ENCODE measurements at regions not wholly inside any gene's neighbourhood (a gene's known extent, or its start where the extent isn't known, plus 50 kb on each side); places are given as distances from the start of the nearest gene placed in this dataset.

DNA sequence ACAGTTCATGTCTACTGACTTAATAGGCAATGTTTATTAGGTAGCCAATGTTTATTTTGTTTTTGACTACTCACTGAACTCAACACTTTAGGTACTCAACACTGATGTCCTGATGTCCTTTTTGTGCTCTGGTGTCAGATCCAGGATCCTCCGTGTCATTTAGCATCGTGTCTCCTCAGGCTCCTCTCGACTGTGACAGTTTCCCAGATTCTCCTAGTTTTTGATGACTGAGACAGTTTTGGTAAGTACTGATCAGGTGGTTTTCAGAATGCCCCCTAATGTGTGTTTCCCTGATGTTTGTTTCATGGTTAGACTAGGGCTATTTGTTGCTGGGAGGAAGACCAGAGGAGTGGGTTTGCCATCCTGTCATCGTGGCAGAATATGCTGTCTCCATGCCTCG lies 719.7 kb upstream of the SOX11 start:
- TF ChIP-seq, protein P1, sequence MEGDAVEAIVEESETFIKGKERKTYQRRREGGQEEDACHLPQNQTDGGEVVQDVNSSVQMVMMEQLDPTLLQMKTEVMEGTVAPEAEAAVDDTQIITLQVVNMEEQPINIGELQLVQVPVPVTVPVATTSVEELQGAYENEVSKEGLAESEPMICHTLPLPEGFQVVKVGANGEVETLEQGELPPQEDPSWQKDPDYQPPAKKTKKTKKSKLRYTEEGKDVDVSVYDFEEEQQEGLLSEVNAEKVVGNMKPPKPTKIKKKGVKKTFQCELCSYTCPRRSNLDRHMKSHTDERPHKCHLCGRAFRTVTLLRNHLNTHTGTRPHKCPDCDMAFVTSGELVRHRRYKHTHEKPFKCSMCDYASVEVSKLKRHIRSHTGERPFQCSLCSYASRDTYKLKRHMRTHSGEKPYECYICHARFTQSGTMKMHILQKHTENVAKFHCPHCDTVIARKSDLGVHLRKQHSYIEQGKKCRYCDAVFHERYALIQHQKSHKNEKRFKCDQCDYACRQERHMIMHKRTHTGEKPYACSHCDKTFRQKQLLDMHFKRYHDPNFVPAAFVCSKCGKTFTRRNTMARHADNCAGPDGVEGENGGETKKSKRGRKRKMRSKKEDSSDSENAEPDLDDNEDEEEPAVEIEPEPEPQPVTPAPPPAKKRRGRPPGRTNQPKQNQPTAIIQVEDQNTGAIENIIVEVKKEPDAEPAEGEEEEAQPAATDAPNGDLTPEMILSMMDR (IDR thresholded peaks at IDR 0.05): no peak
- no peaks in the 10 kb centered on the region for H3K9me3 Mint-ChIP-seq
- intact Hi-C loops (cut with DNase I, micrococcal nuclease): no loop called here
- ChIA-PET CTCF (no interaction called here), POLR2A (no interaction called here)
- no peak for DNase-seq
- no peak for ATAC-seq (ENCODE audit: poor library complexity)
- no peaks in the 10 kb centered on the region for H3K36me3 ChIP-seq (ENCODE audit: insufficient read depth, low read length)
- no peak overlapping the region for H3K27ac ChIP-seq (ENCODE audit: low read depth in 1 of 2, low read length in 2 of 2)
- no peaks in the 10 kb centered on the region for H3K27me3 Mint-ChIP-seq
- no peaks in the 10 kb centered on the region for H3K27me3 ChIP-seq (ENCODE audit: control insufficient read depth in 1 of 2, insufficient read depth in 2 of 2, low read length in 2 of 2)
- H3K4me1 Mint-ChIP-seq (ENCODE audit: low read depth): no peaks in the 10 kb centered on the region
- H3K27ac Mint-ChIP-seq: no peak overlapping the region
- H3K36me3 Mint-ChIP-seq (ENCODE audit: low read depth): no peaks in the 10 kb centered on the region
- peaks cover 0 to 16% of the 10 kb centered on the region in 2 experiments for H3K9me3 ChIP-seq (ENCODE audit: control insufficient read depth in 1 of 2, insufficient read depth in 1 of 2, low read length in 2 of 2)
- no peaks in the 10 kb centered on the region for H3K4me1 ChIP-seq (ENCODE audit: insufficient read depth, low read length)
- H3K4me3 Mint-ChIP-seq: no peak overlapping the region
- H3K4me3 ChIP-seq (ENCODE audit: low read length): no peak overlapping the region

DNA sequence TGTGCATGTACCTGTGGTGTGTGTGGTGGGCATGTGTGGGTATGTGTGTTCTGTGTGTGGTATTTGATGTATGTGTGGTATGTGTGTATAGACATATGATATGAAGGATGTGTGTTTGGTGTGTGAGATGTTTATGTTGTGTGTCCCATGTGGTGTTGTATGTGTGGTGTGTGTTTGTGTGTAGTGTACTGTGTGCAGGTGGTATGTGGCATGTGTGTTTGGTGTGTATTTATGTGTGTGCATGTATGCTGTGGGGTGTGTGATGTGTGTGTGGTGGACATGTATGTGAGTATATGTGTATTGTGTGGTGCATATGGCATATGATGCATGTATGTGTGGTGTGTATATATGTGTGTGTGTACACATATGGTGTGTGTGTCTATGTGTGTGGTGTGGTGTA lies 718.8 kb upstream of the SOX11 start:
- no peaks in the 10 kb centered on the region for H3K4me1 ChIP-seq (ENCODE audit: insufficient read depth, low read length)
- no peaks in the 10 kb centered on the region for H3K36me3 Mint-ChIP-seq (ENCODE audit: low read depth)
- intact Hi-C loops (cut with DNase I, micrococcal nuclease): no loop called here
- TF ChIP-seq, protein P1 (IDR thresholded peaks at IDR 0.05): no peak
- no peak overlapping the region for H3K27ac Mint-ChIP-seq
- H3K36me3 ChIP-seq (ENCODE audit: insufficient read depth, low read length): no peaks in the 10 kb centered on the region
- DNase-seq (no peak), ATAC-seq (ENCODE audit: poor library complexity) (no peak)
- H3K4me1 Mint-ChIP-seq (ENCODE audit: low read depth): no peaks in the 10 kb centered on the region
- no peak overlapping the region for H3K4me3 Mint-ChIP-seq
- POLR2A ChIA-PET: no interaction called here
- H3K27ac ChIP-seq (ENCODE audit: low read depth in 1 of 2, low read length in 2 of 2): no peak overlapping the region
- peaks cover 0 to 21% of the 10 kb centered on the region in 2 experiments for H3K9me3 ChIP-seq (ENCODE audit: control insufficient read depth in 1 of 2, insufficient read depth in 1 of 2, low read length in 2 of 2)
- no peaks in the 10 kb centered on the region for H3K27me3 ChIP-seq (ENCODE audit: control insufficient read depth in 1 of 2, insufficient read depth in 2 of 2, low read length in 2 of 2)
- no peak overlapping the region for H3K4me3 ChIP-seq (ENCODE audit: low read length)
- H3K27me3 Mint-ChIP-seq: no peaks in the 10 kb centered on the region
- CTCF ChIA-PET: no interaction called here
- no peaks in the 10 kb centered on the region for H3K9me3 Mint-ChIP-seq

DNA sequence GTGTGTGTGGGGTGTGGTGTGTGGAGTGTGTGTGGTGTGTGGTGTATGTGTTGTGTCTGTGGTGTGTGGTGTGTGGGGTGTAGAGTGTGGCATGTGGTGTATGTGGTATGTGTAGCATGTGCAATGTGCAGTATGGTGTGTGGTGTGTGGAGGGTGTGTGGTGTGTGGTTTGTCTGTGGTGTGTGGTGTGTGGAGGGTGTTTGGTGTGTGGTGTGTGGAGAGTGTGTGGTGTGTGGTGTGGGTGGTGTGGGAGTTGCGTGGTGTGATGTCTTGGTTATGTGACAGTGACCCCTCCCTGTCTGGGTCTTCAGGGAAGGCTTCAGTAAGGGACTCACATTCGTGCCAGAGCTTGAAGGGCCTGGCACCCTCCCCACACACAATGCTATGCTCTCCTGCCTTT lies 718.2 kb upstream of the SOX11 start:
- DNase-seq (no peak), ATAC-seq (ENCODE audit: poor library complexity) (no peak)
- Mint-ChIP-seq H3K27ac (no peak overlapping the region), H3K9me3 (peaks cover 1% of the 10 kb centered on the region), H3K4me1 (ENCODE audit: low read depth) (no peaks in the 10 kb centered on the region), H3K36me3 (ENCODE audit: low read depth) (no peaks in the 10 kb centered on the region), H3K27me3 (no peaks in the 10 kb centered on the region), H3K4me3 (no peak overlapping the region)
- intact Hi-C loops (cut with DNase I, micrococcal nuclease): no loop called here
- Histone ChIP-seq H3K4me1 (ENCODE audit: insufficient read depth, low read length) (no peaks in the 10 kb centered on the region), H3K4me3 (ENCODE audit: low read length) (no peak overlapping the region), H3K36me3 (ENCODE audit: insufficient read depth, low read length) (no peaks in the 10 kb centered on the region), H3K27me3 (ENCODE audit: control insufficient read depth in 1 of 2, insufficient read depth in 2 of 2, low read length in 2 of 2) (no peaks in the 10 kb centered on the region), H3K27ac (ENCODE audit: low read depth in 1 of 2, low read length in 2 of 2) (no peak overlapping the region), H3K9me3 (ENCODE audit: control insufficient read depth in 1 of 2, insufficient read depth in 1 of 2, low read length in 2 of 2) (peaks cover 0 to 21% of the 10 kb centered on the region in 2 experiments)
- CTCF ChIA-PET: no interaction called here
- POLR2A ChIA-PET: no interaction called here
- TF ChIP-seq, protein P1 (IDR thresholded peaks at IDR 0.05): no peak

All from CD4-positive, alpha-beta T cell (primary cell).